DND-41 (cell line): ENCODE measurements at regions not wholly inside any gene's neighbourhood (a gene's known extent, or its start where the extent isn't known, plus 50 kb on each side); places are given as distances from the start of the nearest gene placed in this dataset.

Source experiments
- CTCF ChIP-seq: IDR thresholded peaks from 2 replicates; pipeline ENCODE4 v1.5.1; 2012; ENCODE audit warnings: borderline replicate concordance, low read length, moderate library complexity, mild to moderate bottlenecking; ENCODE audit not compliant: poor library complexity, severe bottlenecking; ENCODE audit errors: extremely low read depth
- EZH2 ChIP-seq: IDR thresholded peaks from 3 replicates; pipeline ENCODE4 v1.6.1; 2012; ENCODE audit warnings: borderline replicate concordance, low read depth, mild to moderate bottlenecking, moderate library complexity, low read length, inconsistent platforms; ENCODE audit not compliant: severe bottlenecking

DNA sequence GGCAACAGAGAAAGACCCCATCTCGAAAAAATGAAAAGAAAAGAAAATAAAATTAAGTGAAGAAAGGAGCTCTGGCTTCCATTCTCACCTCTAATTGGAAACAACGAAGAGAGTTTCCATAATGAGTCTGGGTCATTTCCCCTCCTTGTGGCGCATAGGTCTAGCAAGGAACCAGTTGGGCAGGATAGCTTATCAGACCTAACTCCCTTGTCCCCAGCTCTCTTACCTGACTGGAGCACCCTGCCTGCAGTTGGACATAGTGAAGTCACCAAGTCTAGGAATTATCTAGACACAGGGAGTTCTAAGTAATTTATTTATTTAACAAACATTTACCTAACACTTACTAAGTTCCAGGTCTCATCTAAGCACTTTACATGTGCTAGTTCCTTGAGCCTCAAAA, 63.0 kb upstream of the RAB4A start:
- no peak for TF ChIP-seq CTCF
- no peak for TF ChIP-seq EZH2
